Right lobe of liver (tissue), 4 donors: ENCODE measurements at regions not wholly inside any gene's neighbourhood (a gene's known extent, or its start where the extent isn't known, plus 50 kb on each side); places are given as distances from the start of the nearest gene placed in this dataset.

Experiments
- POLR2A ChIP-seq: fragments of 450-650 bp; IDR thresholded peaks from one replicate; pipeline ENCODE4 v1.6.1; 2017; ENCODE audit warnings: antibody characterized with exemption, mild to moderate bottlenecking
- TF ChIP-seq, protein P1 (sequence below), 4 donors: fragments of 200-600 bp in 3 of 4; fragments of 450-650 bp in 1 of 4; IDR thresholded peaks; one replicate each; pipeline versions ENCODE4 v1.5.1 to v1.8.0; 2016 to 2022; ENCODE audit warnings: antibody characterized with exemption in 4 of 4, mild to moderate bottlenecking in 2 of 4
- donor health status: DM: no; HTN: no; CAD: no.
- donor health status: DM: no; HTN: no; CAD: no.
- donor health status: DM: no; HTN: yes; CAD: no.

DNA sequence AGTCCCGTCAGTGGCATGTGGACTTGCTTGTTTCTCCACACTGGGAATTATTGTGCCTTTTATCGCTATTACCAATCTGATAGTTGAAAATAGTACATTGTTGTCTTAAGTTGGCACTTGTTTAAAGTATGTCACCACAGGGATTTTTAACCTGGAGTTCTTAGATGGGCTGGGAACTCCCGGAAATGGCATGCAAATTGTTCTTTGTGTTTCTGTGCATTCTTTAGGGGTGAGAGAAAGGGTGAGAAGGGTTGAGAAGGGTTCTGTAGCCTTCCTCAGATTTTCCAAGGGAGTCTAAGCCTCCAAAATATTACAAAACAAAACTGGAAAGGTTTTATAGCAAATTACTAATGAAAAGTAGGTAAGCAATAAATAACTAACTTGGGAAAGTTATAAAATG, 176.9 kb downstream of the ZIC3 start:
- TF ChIP-seq POLR2A, result no peak
- TF ChIP-seq, protein P1, sequence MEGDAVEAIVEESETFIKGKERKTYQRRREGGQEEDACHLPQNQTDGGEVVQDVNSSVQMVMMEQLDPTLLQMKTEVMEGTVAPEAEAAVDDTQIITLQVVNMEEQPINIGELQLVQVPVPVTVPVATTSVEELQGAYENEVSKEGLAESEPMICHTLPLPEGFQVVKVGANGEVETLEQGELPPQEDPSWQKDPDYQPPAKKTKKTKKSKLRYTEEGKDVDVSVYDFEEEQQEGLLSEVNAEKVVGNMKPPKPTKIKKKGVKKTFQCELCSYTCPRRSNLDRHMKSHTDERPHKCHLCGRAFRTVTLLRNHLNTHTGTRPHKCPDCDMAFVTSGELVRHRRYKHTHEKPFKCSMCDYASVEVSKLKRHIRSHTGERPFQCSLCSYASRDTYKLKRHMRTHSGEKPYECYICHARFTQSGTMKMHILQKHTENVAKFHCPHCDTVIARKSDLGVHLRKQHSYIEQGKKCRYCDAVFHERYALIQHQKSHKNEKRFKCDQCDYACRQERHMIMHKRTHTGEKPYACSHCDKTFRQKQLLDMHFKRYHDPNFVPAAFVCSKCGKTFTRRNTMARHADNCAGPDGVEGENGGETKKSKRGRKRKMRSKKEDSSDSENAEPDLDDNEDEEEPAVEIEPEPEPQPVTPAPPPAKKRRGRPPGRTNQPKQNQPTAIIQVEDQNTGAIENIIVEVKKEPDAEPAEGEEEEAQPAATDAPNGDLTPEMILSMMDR (IDR thresholded peaks at IDR 0.05), result no peak
